Testis (tissue), 2 donors: ENCODE measurements at regions not wholly inside any gene's neighbourhood (a gene's known extent, or its start where the extent isn't known, plus 50 kb on each side); places are given as distances from the start of the nearest gene placed in this dataset.

Source experiments
- DNase-seq: peaks from one replicate; pipeline ENCODE4 v3.0.0-alpha.2; 2019
- H3K27ac ChIP-seq, 2 donors: fragments of 200-600 bp; sonication (generic); one replicate each; pipeline ENCODE4 v1.5.1; 2019
- H3K27me3 ChIP-seq: fragments of 200-600 bp; sonication (generic); one replicate; pipeline ENCODE4 v1.5.1; 2019
- H3K36me3 ChIP-seq: fragments of 200-600 bp; sonication (generic); one replicate; pipeline ENCODE4 v1.5.1; 2017; ENCODE audit warnings: low read depth; ENCODE audit errors: missing control alignments
- H3K4me1 ChIP-seq: fragments of 200-600 bp; sonication (generic); one replicate; pipeline ENCODE4 v1.5.1; 2019
- H3K4me3 ChIP-seq, 2 donors: fragments of 200-600 bp; sonication (generic); one replicate each; pipeline ENCODE4 v1.5.1; 2017 to 2019
- H3K9me3 ChIP-seq: fragments of 200-600 bp; sonication (generic); one replicate; pipeline ENCODE4 v1.5.1; 2017
- POLR2A ChIP-seq: fragments of 450-650 bp; IDR thresholded peaks from one replicate; pipeline ENCODE4 v1.6.1; 2017; ENCODE audit warnings: antibody characterized with exemption, mild to moderate bottlenecking, moderate library complexity
- WGBS, 2 donors: methylation state at CpG; one replicate each; pipeline ENCODE4 v1.1.5; 2018; 5-methylcytosine and 5-hydroxymethylcytosine counted together
- intact Hi-C: fragments of 100-400 bp; cut with DNase I; formaldehyde crosslinking; loops from one replicate; pipeline ENCODE4 v1.15.1; 2023; ENCODE audit warnings: low total_unique reads
- TF ChIP-seq, protein P1 (sequence below), 3 experiments: fragments of 450-650 bp in 2 of 3; fragments of 200-600 bp in 1 of 3; sonication (generic) in 1 of 3; IDR thresholded peaks; one replicate each; pipeline ENCODE4 v1.5.1; 2016 to 2019; ENCODE audit warnings: antibody characterized with exemption in 3 of 3, mild to moderate bottlenecking in 2 of 3, moderate library complexity in 1 of 3

DNA sequence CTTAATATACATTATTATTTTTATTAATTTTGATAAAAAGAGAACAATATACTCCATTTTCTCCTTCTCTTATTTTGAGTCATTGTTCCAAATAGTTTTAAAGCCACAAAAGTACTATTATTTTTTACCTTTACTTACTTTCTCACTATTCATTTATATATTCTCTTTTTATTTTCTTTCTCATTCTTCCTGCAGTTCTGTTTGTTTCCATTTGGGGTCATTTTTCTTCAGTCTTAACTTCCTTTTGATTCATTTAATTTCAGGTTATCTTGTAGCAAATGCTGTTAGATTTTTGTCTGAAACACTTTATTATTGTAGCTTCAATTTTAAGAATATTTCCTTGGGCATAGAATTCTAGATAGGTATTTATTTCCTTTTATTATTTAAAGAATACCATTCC is 438.6 kb upstream of the EPHA5 start:
- no peak for DNase-seq
- Histone ChIP-seq H3K27me3 (no peaks in the 10 kb centered on the region), H3K4me1 (no peaks in the 10 kb centered on the region), H3K9me3 (no peaks in the 10 kb centered on the region), H3K36me3 (no peaks in the 10 kb centered on the region), H3K4me3 (no peak overlapping the region), H3K27ac (no peak overlapping the region)
- intact Hi-C loops: no loop called here
- TF ChIP-seq, protein P1, sequence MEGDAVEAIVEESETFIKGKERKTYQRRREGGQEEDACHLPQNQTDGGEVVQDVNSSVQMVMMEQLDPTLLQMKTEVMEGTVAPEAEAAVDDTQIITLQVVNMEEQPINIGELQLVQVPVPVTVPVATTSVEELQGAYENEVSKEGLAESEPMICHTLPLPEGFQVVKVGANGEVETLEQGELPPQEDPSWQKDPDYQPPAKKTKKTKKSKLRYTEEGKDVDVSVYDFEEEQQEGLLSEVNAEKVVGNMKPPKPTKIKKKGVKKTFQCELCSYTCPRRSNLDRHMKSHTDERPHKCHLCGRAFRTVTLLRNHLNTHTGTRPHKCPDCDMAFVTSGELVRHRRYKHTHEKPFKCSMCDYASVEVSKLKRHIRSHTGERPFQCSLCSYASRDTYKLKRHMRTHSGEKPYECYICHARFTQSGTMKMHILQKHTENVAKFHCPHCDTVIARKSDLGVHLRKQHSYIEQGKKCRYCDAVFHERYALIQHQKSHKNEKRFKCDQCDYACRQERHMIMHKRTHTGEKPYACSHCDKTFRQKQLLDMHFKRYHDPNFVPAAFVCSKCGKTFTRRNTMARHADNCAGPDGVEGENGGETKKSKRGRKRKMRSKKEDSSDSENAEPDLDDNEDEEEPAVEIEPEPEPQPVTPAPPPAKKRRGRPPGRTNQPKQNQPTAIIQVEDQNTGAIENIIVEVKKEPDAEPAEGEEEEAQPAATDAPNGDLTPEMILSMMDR (IDR thresholded peaks at IDR 0.05): peak in 1 of 3 experiments; percentile 9
- TF ChIP-seq POLR2A: no peak

DNA sequence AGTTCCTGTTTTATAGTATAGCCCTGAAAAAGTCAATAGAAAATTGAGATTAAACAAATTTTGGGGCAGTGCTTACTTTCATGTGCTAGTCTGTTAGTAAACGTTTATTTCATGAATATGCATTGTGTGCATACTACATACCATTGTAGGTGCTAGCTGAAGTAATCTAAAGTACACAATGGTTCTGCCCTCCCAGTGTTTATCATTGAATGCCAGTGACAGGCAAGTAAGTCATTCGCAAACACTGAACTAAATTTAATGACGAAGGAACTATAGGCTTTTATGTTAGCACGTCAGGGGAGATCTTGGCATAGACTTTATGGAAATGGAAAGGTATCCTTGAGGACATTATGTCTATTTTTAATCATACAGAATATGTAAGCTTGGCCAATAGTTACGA is 426.9 kb upstream of the EPHA5 start:
- H3K4me1 ChIP-seq: no peaks in the 10 kb centered on the region
- WGBS, 2 donors: 90 to 92% methylated on average over 5 of the region's 5 CpGs
- H3K9me3 ChIP-seq: no peaks in the 10 kb centered on the region
- TF ChIP-seq POLR2A: no peak
- TF ChIP-seq, protein P1 (IDR thresholded peaks at IDR 0.05): no peak
- intact Hi-C loops: no loop called here
- no peak overlapping the region for H3K27ac ChIP-seq
- DNase-seq: no peak
- H3K4me3 ChIP-seq: no peak overlapping the region
- H3K36me3 ChIP-seq: no peaks in the 10 kb centered on the region
- H3K27me3 ChIP-seq: no peaks in the 10 kb centered on the region

DNA sequence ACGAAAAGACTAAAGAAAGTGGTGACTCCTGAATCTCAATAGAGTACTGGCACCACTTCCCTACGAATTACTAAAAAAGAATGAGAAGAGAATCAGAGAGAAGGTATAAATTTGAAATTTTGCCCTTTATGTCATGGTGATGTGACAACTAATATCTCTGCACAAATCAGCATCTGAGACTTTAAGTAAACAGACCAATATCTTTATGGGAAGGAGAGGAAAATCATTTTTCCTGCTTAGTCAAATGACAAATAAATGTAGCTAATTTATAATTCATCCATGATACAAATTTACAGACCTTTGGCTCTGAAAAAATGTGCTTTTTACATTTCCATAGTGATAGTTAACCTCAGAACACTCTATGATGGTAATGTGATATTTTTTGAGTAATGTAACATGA is 424.8 kb upstream of the EPHA5 start:
- no peaks in the 10 kb centered on the region for H3K36me3 ChIP-seq
- DNase-seq: no peak
- 46 to 47% methylated on average over 2 of the region's 2 CpGs for WGBS, 2 donors
- TF ChIP-seq POLR2A: no peak
- TF ChIP-seq, protein P1 (IDR thresholded peaks at IDR 0.05): no peak
- intact Hi-C loops: no loop called here
- H3K9me3 ChIP-seq: no peaks in the 10 kb centered on the region
- no peak overlapping the region for H3K27ac ChIP-seq
- H3K4me1 ChIP-seq: no peaks in the 10 kb centered on the region
- H3K27me3 ChIP-seq: no peaks in the 10 kb centered on the region
- H3K4me3 ChIP-seq: no peak overlapping the region

DNA sequence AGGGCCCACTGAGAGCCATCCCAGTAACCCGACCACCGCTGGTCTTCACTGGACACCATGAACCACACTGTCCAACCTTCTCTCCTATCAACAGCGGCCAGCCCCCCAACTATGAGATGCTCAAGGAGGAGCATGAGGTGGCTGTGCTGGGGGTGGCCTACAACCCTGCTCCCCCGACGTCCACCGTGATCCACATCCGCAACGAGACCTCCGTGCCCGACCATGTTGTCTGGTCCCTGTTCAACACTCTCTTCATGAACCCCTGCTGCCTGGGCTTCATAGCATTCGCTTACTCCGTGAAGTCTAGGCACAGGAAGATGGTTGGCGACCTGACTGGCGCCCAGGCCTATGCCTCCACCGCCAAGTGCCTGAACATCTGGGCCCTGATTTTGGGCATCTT is 423.8 kb upstream of the EPHA5 start:
- DNase-seq: no peak
- H3K27ac ChIP-seq: no peak overlapping the region
- H3K27me3 ChIP-seq: no peaks in the 10 kb centered on the region
- intact Hi-C loops: no loop called here
- H3K4me3 ChIP-seq: no peak overlapping the region
- H3K4me1 ChIP-seq: no peaks in the 10 kb centered on the region
- TF ChIP-seq, protein P1 (IDR thresholded peaks at IDR 0.05): no peak
- no peak for TF ChIP-seq POLR2A
- WGBS, 2 donors: 80 to 91% methylated on average over 15 of the region's 15 CpGs
- no peaks in the 10 kb centered on the region for H3K36me3 ChIP-seq
- H3K9me3 ChIP-seq: no peaks in the 10 kb centered on the region

DNA sequence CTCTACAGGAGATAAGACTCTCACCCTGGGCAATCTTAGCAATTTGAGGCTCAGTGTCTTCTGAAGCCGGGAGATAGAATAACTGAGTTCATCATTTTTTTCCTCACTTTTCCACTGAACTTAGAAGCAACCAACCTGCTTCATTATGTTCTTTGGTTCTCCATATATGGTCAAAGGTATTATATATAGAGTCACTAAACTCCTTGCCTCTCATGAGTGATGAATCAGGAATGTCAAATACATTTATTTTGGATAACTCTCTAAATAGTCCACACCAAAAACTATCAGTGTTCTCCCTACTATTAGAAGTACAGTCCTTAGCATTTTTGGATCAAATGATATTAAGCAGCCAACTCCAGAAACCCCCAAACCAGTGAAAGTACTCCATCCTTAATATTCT is 421.5 kb upstream of the EPHA5 start:
- WGBS, 2 donors: 79 to 88% methylated on average over 1 of the region's 1 CpG
- intact Hi-C loops: no loop called here
- no peaks in the 10 kb centered on the region for H3K27me3 ChIP-seq
- DNase-seq: no peak
- no peaks in the 10 kb centered on the region for H3K9me3 ChIP-seq
- no peak overlapping the region for H3K27ac ChIP-seq
- H3K36me3 ChIP-seq: no peaks in the 10 kb centered on the region
- no peaks in the 10 kb centered on the region for H3K4me1 ChIP-seq
- H3K4me3 ChIP-seq: no peak overlapping the region
- TF ChIP-seq POLR2A: no peak
- TF ChIP-seq, protein P1 (IDR thresholded peaks at IDR 0.05): no peak
